ENCODE measurements at regions not wholly inside any gene's neighbourhood (a gene's known extent, or its start where the extent isn't known, plus 50 kb on each side); places are given as distances from the start of the nearest gene placed in this dataset.
"Not testable (repeated sequence)": the region's sequence is repeated elsewhere in the genome, so short reads cannot be mapped to it uniquely, and the experiment has no call there.

DNA sequence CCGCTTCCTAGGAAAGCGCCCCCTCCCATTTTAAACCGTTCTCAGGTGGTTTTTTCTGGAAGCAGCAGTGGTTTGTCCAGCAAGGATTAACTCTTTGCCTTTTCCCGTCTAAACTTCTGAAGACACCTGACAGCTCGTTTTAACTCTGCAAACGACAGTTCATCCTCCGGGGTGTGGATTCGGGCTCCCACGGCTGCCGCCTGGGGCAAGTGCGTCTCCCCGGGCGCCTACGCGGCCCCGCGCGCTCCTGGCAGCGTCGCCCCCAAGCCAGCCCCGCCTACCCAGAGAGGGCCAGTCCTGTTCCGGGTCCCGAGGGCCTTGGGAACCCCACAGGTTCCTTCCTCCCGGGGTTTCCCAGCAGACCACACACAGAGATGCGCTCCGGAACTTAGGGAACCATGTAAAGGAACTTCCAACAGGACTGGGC lies 54.4 kb downstream of the PRR18 start:
- peak; percentile 6 for DNase-seq (ENCODE audit: low spot score)

DNA sequence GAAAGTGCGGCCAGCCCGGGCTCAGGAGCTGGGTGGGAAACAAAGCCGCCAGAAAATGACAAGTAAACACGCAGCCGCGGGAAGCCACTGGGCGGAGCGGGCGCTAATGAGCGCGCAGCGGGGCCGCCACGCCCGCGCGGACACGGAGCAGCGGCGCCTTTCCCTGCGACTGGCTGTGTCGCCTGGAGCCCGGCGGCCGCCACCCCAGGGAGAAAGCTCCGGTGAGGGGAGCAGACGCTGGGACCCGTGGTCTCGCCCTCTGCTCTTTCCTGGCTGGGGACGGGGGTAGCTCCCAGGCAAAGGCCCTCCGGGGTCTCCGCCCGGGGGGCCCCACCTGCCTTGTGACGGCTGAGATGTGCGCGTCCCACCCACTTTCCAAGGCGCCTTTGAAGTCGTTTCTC lies 54.9 kb downstream of the PRR18 start:
- DNase-seq (ENCODE audit: low spot score): no peak

DNA sequence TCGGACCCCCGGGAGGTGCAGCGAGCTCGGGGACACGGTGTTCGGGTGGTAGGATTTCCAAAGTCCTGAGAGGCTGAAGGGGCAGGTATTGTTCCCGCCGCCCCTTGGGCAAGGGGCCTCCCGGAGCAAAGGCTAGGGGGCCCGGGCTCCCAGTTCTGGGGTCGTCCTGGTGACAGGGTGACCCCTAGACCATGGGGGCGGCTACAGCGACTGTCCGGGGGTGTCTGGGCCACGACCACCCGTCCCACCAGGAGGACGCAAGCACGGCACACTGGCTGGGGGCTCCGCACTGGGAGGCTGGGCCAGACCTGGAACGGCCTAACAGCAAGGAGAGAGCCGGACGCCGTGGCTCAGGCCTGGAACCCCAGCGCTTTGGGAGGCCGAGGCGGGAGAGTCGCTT lies 55.6 kb downstream of the PRR18 start:
- DNase-seq (ENCODE audit: low spot score): no peak

- no peak for DNase-seq (ENCODE audit: low spot score)
Observed at GRCh38 chr6:166251655-166252054, 56.5 kb downstream of the PRR18 start.

DNA sequence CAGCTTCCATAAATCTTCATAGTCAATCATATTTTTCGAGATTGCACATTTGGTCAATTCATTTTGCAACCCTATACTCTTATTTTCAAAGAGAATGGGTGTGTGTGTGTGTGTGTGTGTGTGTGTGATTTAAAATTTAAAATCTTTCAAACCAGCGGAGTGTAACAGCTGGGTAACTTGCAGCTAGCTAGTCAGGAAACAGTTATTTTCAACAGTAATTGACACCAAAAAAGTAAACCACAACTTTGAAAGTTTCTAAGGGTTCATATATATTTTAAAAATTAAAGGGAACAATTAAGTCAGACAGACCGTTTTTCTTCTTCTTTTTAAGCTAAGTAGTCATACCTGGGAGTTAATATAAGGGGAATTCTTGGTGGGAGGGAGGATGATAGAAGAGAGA lies 57.0 kb downstream of the PRR18 start:
- DNase-seq (ENCODE audit: low spot score): no peak

- DNase-seq (ENCODE audit: low spot score): not testable (repeated sequence)
Observed at GRCh38 chr6:166249061-166249785, 59.0 kb downstream of the PRR18 start.

DNA sequence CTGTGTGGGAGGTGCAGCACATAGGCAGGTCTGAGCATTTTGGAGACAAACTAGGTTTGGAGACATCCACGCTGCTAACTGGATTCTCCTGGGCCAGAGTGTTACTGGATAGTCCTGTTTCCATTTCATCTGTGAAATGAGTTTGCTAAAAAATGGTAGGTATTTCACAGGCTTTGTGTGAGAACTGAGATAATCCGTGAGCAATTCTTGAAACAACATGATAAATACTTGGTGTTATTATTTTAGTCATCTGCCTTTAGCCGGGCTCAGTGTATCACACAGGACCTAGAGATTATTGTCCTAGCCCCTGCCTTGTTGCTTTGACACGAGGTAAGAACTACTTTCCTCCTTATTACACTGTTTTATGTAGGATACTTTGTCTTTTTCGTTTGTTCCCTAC lies 63.0 kb downstream of the PRR18 start:
- no peak for DNase-seq (ENCODE audit: low spot score)

DNA sequence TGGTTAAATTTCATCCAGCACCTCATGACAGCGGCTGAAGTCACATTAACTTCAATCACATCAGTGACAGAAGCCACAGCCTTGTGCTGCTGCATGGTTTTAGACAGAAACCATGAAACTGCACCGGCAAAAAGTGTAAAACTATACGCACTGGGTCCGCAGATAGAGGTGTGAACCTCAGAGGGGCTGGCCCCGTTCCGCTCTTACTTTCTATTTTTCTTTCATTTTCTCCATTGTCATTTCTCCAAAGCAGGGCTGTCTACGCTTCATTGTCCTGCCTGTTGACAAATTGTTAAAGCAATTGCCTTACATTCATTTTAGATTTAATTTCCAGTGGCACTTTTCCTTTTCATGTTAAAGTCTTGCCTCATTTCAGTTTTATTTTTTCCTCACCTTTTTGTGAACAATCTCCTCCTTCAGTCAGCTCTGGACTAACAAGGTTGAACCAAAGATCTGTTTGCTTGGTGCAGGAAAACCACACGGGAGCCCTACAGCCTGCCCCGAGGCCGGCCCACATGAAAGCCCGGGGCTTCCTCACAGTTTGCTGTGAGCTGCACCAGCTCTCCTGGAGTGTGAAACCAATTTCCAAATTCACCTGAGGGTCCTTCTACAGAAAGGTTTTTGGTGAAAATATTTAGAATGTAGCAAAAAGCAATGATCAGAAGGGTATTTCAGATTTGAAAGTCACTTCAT lies 63.7 kb downstream of the PRR18 start:
- no peak for DNase-seq (ENCODE audit: low spot score)

- DNase-seq (ENCODE audit: low spot score): no peak
Observed at GRCh38 chr6:166242888-166243287, 65.3 kb downstream of the PRR18 start.

DNA sequence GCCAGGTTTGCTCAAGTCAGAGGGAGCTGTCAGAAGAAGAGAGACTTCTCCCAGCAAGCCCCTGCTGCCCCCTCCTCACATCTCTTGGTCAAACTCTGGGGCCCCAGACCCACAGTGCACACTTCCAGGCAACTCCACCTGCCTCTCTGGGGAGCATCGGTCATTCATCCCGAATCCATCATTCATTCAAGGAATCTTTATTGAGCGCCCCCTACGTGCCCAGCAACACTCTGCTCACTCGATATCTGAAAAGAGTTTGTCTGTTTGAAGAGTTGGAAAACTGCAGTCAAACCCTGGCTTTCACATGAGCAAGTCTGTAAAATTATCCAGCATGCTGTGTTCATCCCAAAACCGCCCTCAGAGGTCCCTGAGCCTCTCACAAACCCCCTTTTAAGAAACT lies 66.2 kb downstream of the PRR18 start:
- no peak for DNase-seq (ENCODE audit: low spot score)

DNA sequence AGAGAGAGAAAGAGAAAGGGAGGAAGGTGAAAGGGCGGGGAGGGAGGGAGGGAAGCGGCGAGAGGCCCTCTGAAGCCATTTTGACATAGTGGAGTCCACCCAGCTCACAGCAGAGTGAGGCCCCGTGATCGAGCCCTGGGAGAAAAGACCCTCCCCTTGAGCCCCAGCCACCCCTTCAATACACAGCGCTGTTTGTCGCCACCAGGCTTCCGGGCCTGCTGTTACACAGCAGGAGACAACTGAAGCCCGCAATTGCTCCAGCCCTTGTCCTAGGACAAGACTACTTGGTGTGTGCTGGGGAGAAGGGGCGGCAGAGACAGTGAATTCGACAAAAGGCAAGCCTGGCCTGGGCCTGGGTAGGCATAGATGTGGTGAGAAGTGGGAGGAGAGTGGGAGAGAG lies 67.3 kb downstream of the PRR18 start:
- DNase-seq (ENCODE audit: low spot score): no peak

- no peak for DNase-seq (ENCODE audit: low spot score)
Observed at GRCh38 chr6:166237617-166238016, 70.0 kb upstream of the TBXT start.

DNA sequence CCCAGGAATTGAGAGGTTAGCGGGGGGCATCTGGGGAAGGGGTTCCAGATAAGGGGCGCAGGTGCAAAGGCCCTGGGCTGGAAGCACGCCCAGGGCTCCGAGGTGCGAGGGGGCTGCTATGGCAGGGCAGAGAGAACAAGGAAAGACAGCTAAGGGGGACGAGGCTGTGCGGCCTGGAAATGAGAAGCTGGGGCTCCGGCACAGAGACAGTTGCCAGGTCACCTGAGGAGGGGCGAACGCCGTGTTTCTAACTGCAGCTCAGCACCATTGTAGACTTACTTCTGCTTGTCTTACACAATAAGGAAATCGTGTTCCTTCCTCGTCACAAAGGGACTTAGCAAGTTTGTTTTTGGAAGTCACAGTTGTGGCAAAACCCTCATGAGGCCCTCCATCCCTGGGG lies 68.9 kb upstream of the TBXT start:
- DNase-seq (ENCODE audit: low spot score): no peak

GRCh38 chr6:166235666-166236292 lies 68.1 kb upstream of the TBXT start:
- no peak for DNase-seq (ENCODE audit: low spot score)

DNA sequence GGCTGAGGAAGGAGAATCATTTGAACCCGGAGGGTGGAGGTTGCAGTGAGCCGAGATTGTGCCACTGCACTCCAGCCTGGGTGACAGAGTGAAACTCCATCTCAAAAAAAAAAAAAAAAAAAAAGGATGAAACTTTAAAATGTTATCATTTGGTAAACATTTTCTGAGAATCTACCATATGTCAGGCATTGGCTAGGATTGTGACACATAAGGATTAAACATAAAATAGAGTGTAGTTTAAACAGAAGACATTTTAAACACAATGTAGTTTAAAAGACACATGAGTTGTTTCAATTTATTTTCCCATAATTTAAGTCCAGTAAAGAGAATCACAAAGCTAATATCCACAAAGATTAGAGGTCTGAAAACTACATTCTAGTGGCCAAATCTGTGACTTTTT lies 63.5 kb upstream of the TBXT start:
- DNase-seq (ENCODE audit: low spot score): not testable (repeated sequence)

DNA sequence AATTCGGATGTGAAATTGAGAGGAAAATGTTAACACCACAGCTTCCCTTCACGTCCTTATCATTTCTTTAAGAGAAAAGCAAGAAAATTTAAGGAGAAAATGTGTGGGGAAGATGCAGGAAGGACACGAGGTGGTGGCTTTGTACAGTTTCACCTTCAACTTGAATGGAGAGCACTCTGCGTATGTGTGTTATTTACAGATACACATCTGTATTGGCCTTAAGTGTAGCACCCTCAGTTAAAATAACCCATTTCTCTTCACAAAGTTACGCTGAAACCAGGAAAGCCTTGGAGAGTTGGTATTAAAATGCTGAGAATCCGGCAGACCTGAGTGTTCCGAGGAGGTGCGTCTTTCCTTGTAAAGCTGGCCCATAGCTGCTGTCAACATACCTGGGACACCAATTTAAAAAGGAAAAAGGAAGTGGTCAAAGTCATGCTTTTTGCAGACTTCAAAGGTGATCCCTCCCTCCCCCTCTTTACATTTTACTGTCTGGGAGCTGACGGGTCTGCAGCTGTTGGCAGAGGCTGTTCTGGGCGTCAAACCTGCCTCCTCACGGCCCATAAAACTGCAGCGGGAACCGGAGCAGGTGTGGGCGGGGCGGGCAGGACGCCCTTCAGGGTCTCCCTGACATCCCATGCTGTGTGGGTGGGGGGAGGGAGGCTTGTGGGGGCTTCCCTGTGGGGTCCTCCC lies 61.3 kb upstream of the TBXT start:
- no peak for DNase-seq (ENCODE audit: low spot score)

GRCh38 chr6:166228425-166228824 lies 60.8 kb upstream of the TBXT start:
- DNase-seq (ENCODE audit: low spot score): no peak

- DNase-seq (ENCODE audit: low spot score): no peak
Observed at GRCh38 chr6:166223079-166223478, 55.4 kb upstream of the TBXT start.

- DNase-seq (ENCODE audit: low spot score): no peak
Observed at GRCh38 chr6:166222631-166223030, 55.0 kb upstream of the TBXT start.

DNA sequence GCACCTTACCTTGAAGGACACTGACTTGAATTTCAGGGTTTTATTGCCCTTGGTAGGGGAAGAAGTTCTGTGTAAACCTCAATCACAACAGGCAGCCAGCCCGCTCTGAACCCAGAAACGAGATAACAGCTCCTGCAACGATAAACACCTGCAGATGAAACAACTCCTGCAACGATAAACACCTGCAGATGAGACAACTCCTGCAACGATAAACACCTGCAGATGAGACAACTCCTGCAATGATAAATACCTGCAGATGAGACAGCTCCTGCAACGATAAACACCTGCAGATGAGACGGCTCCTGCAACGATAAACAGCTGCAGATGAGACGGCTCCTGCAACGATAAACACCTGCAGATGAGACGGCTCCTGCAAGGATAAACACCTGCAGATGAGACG lies 54.0 kb upstream of the TBXT start:
- no peak for DNase-seq (ENCODE audit: low spot score)

GRCh38 chr6:166221040-166221439 lies 53.4 kb upstream of the TBXT start:
- DNase-seq (ENCODE audit: low spot score): no peak

All from umbilical cord (tissue), 1 donor.